ENCODE measurements at regions not wholly inside any gene's neighbourhood (a gene's known extent, or its start where the extent isn't known, plus 50 kb on each side); places are given as distances from the start of the nearest gene placed in this dataset.

DNA sequence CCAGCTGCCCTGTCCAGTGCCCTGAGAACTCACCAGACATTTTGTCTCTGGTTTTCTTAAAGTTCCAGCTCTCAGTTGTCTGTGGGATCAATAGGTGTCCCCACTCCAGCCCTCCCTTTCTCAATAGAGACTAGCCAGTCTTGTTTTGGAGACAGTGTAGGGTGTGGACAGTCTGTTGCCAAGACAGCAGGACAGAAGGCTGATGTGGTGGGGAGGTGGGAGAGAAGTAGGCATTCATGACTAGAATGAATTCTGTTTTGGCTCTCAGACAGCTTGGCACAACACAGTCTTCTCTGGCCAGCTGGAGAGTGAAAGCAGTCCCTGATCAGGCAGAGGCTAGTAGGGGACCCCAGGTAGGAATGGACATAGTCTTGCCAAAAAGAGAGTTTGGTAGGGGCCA is 467.0 kb upstream of the PODXL start:
- TF ChIP-seq, protein P1, sequence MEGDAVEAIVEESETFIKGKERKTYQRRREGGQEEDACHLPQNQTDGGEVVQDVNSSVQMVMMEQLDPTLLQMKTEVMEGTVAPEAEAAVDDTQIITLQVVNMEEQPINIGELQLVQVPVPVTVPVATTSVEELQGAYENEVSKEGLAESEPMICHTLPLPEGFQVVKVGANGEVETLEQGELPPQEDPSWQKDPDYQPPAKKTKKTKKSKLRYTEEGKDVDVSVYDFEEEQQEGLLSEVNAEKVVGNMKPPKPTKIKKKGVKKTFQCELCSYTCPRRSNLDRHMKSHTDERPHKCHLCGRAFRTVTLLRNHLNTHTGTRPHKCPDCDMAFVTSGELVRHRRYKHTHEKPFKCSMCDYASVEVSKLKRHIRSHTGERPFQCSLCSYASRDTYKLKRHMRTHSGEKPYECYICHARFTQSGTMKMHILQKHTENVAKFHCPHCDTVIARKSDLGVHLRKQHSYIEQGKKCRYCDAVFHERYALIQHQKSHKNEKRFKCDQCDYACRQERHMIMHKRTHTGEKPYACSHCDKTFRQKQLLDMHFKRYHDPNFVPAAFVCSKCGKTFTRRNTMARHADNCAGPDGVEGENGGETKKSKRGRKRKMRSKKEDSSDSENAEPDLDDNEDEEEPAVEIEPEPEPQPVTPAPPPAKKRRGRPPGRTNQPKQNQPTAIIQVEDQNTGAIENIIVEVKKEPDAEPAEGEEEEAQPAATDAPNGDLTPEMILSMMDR (IDR thresholded peaks at IDR 0.05): no peak
- no peak for TF ChIP-seq JUN (CRISPR knock-in tag; IDR thresholded peaks at IDR 0.05)
- no peak for TF ChIP-seq MYBL2 (CRISPR knock-in tag; IDR thresholded peaks at IDR 0.05)
